ENCODE measurements at regions not wholly inside any gene's neighbourhood (a gene's known extent, or its start where the extent isn't known, plus 50 kb on each side); places are given as distances from the start of the nearest gene placed in this dataset.
"Not testable (repeated sequence)": the region's sequence is repeated elsewhere in the genome, so short reads cannot be mapped to it uniquely, and the experiment has no call there.

- Histone ChIP-seq H3K4me3 (no peak overlapping the region), H3K9me3 (no peaks in the 10 kb centered on the region), H3K27ac (no peak overlapping the region), H3K36me3 (no peaks in the 10 kb centered on the region), H3K4me1 (no peaks in the 10 kb centered on the region), H3K27me3 (no peaks in the 10 kb centered on the region)
- TF ChIP-seq, protein P1, sequence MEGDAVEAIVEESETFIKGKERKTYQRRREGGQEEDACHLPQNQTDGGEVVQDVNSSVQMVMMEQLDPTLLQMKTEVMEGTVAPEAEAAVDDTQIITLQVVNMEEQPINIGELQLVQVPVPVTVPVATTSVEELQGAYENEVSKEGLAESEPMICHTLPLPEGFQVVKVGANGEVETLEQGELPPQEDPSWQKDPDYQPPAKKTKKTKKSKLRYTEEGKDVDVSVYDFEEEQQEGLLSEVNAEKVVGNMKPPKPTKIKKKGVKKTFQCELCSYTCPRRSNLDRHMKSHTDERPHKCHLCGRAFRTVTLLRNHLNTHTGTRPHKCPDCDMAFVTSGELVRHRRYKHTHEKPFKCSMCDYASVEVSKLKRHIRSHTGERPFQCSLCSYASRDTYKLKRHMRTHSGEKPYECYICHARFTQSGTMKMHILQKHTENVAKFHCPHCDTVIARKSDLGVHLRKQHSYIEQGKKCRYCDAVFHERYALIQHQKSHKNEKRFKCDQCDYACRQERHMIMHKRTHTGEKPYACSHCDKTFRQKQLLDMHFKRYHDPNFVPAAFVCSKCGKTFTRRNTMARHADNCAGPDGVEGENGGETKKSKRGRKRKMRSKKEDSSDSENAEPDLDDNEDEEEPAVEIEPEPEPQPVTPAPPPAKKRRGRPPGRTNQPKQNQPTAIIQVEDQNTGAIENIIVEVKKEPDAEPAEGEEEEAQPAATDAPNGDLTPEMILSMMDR (IDR thresholded peaks at IDR 0.05) = no peak
- no peak for TF ChIP-seq POLR2A (IDR thresholded peaks at IDR 0.05)
- TF ChIP-seq EP300 (IDR thresholded peaks at IDR 0.05) = no peak
- no peak for TF ChIP-seq POLR2AphosphoS5 (IDR thresholded peaks at IDR 0.05)
- WGBS, 2 donors = 75 to 76% methylated on average over 5 of the region's 5 CpGs
- DNase-seq = no peak
- no peak for ATAC-seq (ENCODE audit: low FRiP score in 2 of 2)
These were observed 129.7 kb upstream of the TNP1 start for GRCh38 chr2:216989340-216990129.

DNA sequence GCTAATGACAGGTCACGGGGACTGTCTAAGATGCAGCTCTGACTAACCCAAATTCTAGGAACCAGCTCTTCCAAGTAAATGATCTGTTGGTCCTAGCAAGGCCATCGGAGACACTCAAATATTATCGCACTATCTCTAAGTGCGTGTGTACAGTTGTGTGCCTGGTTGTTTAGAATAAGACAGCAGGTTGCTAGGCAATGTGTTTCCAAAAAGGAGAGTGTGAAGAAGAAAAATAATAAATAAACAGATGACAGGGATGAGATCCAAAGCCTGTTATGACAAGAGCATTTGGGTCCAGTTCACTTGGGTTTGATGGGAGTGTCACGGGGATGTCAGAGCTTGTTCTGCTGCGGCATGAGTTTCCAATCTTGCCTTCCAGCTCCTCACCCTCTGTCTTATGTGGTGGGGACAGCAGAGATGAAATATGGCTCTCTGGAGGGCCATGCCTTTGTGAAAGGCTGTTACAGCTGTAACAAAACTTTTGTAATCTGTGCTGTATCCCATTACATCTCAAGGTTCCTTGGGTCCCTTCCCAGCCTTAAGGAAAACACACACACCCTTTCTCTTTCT, 127.5 kb upstream of the TNP1 start:
- DNase-seq (no peak), ATAC-seq (ENCODE audit: low FRiP score in 2 of 2) (peak in 1 of 2 donors; percentile 88)
- no peaks in the 10 kb centered on the region for H3K4me1 ChIP-seq
- 82 to 86% methylated on average over 6 of the region's 6 CpGs for WGBS, 2 donors
- H3K36me3 ChIP-seq = no peaks in the 10 kb centered on the region
- H3K27ac ChIP-seq = no peak overlapping the region
- no peaks in the 10 kb centered on the region for H3K9me3 ChIP-seq
- H3K4me3 ChIP-seq = no peak overlapping the region
- TF ChIP-seq, protein P1 (IDR thresholded peaks at IDR 0.05) = no peak
- TF ChIP-seq POLR2AphosphoS5 (IDR thresholded peaks at IDR 0.05) = no peak
- TF ChIP-seq POLR2A (IDR thresholded peaks at IDR 0.05) = no peak
- no peak for TF ChIP-seq EP300 (IDR thresholded peaks at IDR 0.05)
- no peaks in the 10 kb centered on the region for H3K27me3 ChIP-seq

GRCh38 chr2:216985658-216986141, 125.8 kb upstream of the TNP1 start:
- 71 to 72% methylated on average over 10 to 13 of the region's 13 CpGs for WGBS, 2 donors
- ATAC-seq (ENCODE audit: low FRiP score in 2 of 2) (no peak), DNase-seq (peak in 1 of 2 donors; percentile 42)
- no peaks in the 10 kb centered on the region for H3K27me3 ChIP-seq
- H3K27ac ChIP-seq = no peak overlapping the region
- H3K4me1 ChIP-seq = no peaks in the 10 kb centered on the region
- H3K36me3 ChIP-seq = no peaks in the 10 kb centered on the region
- no peak overlapping the region for H3K4me3 ChIP-seq
- no peaks in the 10 kb centered on the region for H3K9me3 ChIP-seq
- TF ChIP-seq POLR2AphosphoS5 (IDR thresholded peaks at IDR 0.05) (no peak), POLR2A (IDR thresholded peaks at IDR 0.05) (no peak), EP300 (IDR thresholded peaks at IDR 0.05) (no peak)
- TF ChIP-seq, protein P1 (IDR thresholded peaks at IDR 0.05) = no peak

- DNase-seq = no peak
- WGBS, 2 donors = 72 to 84% methylated on average over 2 of the region's 2 CpGs
- no peak for TF ChIP-seq POLR2A (IDR thresholded peaks at IDR 0.05)
- TF ChIP-seq, protein P1 (IDR thresholded peaks at IDR 0.05) = no peak
- no peak for TF ChIP-seq POLR2AphosphoS5 (IDR thresholded peaks at IDR 0.05)
- no peak for TF ChIP-seq EP300 (IDR thresholded peaks at IDR 0.05)
- H3K27ac ChIP-seq = no peak overlapping the region
- no peak overlapping the region for H3K4me3 ChIP-seq
- no peaks in the 10 kb centered on the region for H3K27me3 ChIP-seq
- ATAC-seq (ENCODE audit: low FRiP score in 2 of 2) = no peak
- no peaks in the 10 kb centered on the region for H3K9me3 ChIP-seq
- H3K36me3 ChIP-seq = no peaks in the 10 kb centered on the region
- H3K4me1 ChIP-seq = no peaks in the 10 kb centered on the region
These were observed 125.1 kb upstream of the TNP1 start for GRCh38 chr2:216984937-216985336.

- H3K27ac ChIP-seq; ATAC-seq (ENCODE audit: low FRiP score in 2 of 2); H3K36me3 ChIP-seq; DNase-seq; H3K27me3 ChIP-seq; H3K4me1 ChIP-seq; H3K4me3 ChIP-seq; H3K9me3 ChIP-seq: not testable (repeated sequence)
- WGBS, 2 donors = 67 to 72% methylated on average over 4 to 7 of the region's 7 CpGs
These were observed 122.1 kb upstream of the TNP1 start for GRCh38 chr2:216981951-216982350.

DNA sequence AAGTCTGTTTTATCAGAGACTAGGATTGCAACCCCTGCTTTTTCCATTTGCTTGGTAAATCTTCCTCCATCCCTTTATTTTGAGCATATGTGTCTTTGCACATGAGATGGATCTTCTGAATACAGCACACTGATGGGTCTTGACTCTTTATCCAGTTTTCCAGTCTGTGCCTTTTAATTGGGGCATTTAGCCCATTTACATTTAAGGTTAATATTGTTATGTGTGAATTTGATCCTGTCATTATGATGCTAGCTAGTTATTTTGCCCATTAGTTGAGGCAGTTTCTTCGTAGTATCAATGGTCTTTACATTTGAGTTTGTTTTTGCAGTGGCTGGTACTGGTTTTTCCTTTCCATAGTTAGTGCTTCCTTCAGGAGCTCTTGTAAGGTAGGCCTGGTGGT, 120.6 kb upstream of the TNP1 start:
- not testable (repeated sequence) for H3K27me3 ChIP-seq; H3K4me1 ChIP-seq; H3K4me3 ChIP-seq; ATAC-seq (ENCODE audit: low FRiP score in 2 of 2); H3K27ac ChIP-seq; DNase-seq; H3K9me3 ChIP-seq; H3K36me3 ChIP-seq
- WGBS, 2 donors = 83 to 88% methylated on average over 1 of the region's 1 CpG
